ENCODE measurements at regions not wholly inside any gene's neighbourhood (a gene's known extent, or its start where the extent isn't known, plus 50 kb on each side); places are given as distances from the start of the nearest gene placed in this dataset.

DNA sequence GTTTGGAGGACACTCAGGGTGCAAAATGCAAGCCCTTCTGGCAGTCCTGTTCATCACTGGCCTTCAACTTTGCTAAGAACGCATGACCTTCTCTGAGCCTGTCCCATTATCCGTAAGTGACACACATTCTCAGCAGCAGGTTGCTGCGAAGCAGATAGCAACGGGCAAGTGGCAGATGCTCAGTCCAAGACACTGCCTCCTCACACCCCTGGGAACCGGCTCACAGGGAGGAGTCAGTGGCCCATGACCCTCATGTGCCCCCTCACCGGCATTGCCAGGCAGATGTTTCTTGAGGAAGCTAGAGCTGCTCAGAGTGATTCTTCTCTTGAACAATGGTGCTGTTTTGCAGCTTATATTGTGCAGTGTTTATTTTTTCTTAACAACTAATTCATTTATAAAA lies 737.2 kb upstream of the HS6ST1 start:
- no peaks in the 10 kb centered on the region for H3K27me3 ChIP-seq (ENCODE audit: control insufficient read depth, extremely low read depth, insufficient read depth, low read length)
- FAIRE-seq (no peak), DNase-seq (ENCODE audit: low read depth, low spot score) (no peak)
- no peaks in the 10 kb centered on the region for H4K20me1 ChIP-seq (ENCODE audit: control insufficient read depth, extremely low read depth, insufficient read depth, low read length)
- no peaks in the 10 kb centered on the region for H3K36me3 ChIP-seq (ENCODE audit: control insufficient read depth in 2 of 2, extremely low read depth in 1 of 2, insufficient read depth in 2 of 2, low read length in 2 of 2)
- H3K4me1 ChIP-seq (ENCODE audit: control insufficient read depth, extremely low read depth, insufficient read depth, low read length), result peaks cover 34% of the 10 kb centered on the region
- peak overlapping the region; percentile 66 for H3K4me2 ChIP-seq (ENCODE audit: control insufficient read depth, extremely low read depth, insufficient read depth, low read depth, low read length)
- no peaks in the 10 kb centered on the region for H3K9me1 ChIP-seq (ENCODE audit: control insufficient read depth, extremely low read depth, insufficient read depth, low read length)
- dilution Hi-C loops (cut with MboI; ENCODE audit: extremely low pct_ligation_motif_present, low sequenced_read_pairs), result no loop called here
- H3K9ac ChIP-seq (ENCODE audit: control insufficient read depth, extremely low read depth, insufficient read depth, low read length), result no peak overlapping the region
- H3K27ac ChIP-seq (ENCODE audit: control insufficient read depth, insufficient read depth, low read length), result no peak overlapping the region
- H2AFZ ChIP-seq (ENCODE audit: control insufficient read depth, low read length), result no peak overlapping the region
- peak overlapping the region in 1 of 3 experiments; percentile 13 for H3K4me3 ChIP-seq (ENCODE audit: control insufficient read depth in 2 of 3, extremely low read depth in 1 of 3, insufficient read depth in 2 of 3, low read depth in 1 of 3, low read length in 3 of 3)
- no peaks in the 10 kb centered on the region for H3K79me2 ChIP-seq (ENCODE audit: control insufficient read depth, insufficient read depth, low read length)
- TF ChIP-seq, protein P1, sequence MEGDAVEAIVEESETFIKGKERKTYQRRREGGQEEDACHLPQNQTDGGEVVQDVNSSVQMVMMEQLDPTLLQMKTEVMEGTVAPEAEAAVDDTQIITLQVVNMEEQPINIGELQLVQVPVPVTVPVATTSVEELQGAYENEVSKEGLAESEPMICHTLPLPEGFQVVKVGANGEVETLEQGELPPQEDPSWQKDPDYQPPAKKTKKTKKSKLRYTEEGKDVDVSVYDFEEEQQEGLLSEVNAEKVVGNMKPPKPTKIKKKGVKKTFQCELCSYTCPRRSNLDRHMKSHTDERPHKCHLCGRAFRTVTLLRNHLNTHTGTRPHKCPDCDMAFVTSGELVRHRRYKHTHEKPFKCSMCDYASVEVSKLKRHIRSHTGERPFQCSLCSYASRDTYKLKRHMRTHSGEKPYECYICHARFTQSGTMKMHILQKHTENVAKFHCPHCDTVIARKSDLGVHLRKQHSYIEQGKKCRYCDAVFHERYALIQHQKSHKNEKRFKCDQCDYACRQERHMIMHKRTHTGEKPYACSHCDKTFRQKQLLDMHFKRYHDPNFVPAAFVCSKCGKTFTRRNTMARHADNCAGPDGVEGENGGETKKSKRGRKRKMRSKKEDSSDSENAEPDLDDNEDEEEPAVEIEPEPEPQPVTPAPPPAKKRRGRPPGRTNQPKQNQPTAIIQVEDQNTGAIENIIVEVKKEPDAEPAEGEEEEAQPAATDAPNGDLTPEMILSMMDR (optimal IDR thresholded peaks at IDR 0.05 in 1 of 3, IDR thresholded peaks at IDR 0.05 in 1 of 3, conservative IDR thresholded peaks at IDR 0.05 in 1 of 3; ENCODE audit: extremely low read depth in 1 of 3, insufficient read depth in 2 of 3, low read length in 3 of 3), result no peak
- no peaks in the 10 kb centered on the region for H3K9me3 ChIP-seq (ENCODE audit: control insufficient read depth, low read depth, low read length)

DNA sequence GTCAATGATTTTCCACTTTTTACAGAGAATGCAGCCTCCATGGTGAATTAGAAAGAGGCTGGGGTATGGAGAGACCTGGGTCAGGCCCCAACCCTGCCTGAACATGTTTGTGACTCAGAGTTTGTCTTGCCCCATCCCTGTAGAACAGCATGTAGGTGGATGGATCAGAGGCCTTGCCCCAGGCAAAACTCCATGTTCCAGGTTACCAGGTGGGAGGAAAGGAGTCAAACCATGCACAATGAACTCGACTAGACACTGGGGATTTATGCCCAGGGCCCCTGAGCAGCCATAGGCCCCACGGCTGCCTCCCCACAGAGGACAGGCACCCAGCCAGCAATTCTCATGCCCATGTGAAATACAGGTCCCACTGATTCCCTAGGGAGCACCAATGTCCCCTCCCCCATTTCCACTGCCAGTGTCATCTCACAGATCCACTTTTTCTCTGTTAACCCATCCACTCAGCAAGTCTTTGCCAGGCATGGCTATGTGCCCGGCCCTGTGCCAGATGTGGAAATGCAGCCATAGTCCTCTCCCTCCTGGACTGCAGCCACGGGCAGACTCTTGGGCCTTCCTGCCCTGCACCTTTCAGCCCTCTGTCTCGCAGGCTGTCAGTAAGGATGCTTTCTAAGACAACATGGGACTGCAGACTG lies 737.8 kb upstream of the HS6ST1 start:
- Histone ChIP-seq H4K20me1 (ENCODE audit: control insufficient read depth, extremely low read depth, insufficient read depth, low read length) (no peaks in the 10 kb centered on the region), H3K36me3 (ENCODE audit: control insufficient read depth in 2 of 2, extremely low read depth in 1 of 2, insufficient read depth in 2 of 2, low read length in 2 of 2) (no peaks in the 10 kb centered on the region), H3K27me3 (ENCODE audit: control insufficient read depth, extremely low read depth, insufficient read depth, low read length) (no peaks in the 10 kb centered on the region), H3K27ac (ENCODE audit: control insufficient read depth, insufficient read depth, low read length) (peak overlapping the region; percentile 79), H2AFZ (ENCODE audit: control insufficient read depth, low read length) (peak overlapping the region; percentile 20), H3K9me1 (ENCODE audit: control insufficient read depth, extremely low read depth, insufficient read depth, low read length) (no peaks in the 10 kb centered on the region), H3K9me3 (ENCODE audit: control insufficient read depth, low read depth, low read length) (no peaks in the 10 kb centered on the region), H3K4me3 (ENCODE audit: control insufficient read depth in 2 of 3, extremely low read depth in 1 of 3, insufficient read depth in 2 of 3, low read depth in 1 of 3, low read length in 3 of 3) (peak overlapping the region in 2 of 3 experiments; percentile 13 to 21), H3K4me1 (ENCODE audit: control insufficient read depth, extremely low read depth, insufficient read depth, low read length) (peaks cover 41% of the 10 kb centered on the region), H3K79me2 (ENCODE audit: control insufficient read depth, insufficient read depth, low read length) (no peaks in the 10 kb centered on the region), H3K9ac (ENCODE audit: control insufficient read depth, extremely low read depth, insufficient read depth, low read length) (peak overlapping the region; percentile 7), H3K4me2 (ENCODE audit: control insufficient read depth, extremely low read depth, insufficient read depth, low read depth, low read length) (peak overlapping the region; percentile 66)
- no peak for TF ChIP-seq EZH2 (IDR thresholded peaks at IDR 0.05; ENCODE audit: low read length)
- TF ChIP-seq, protein P1 (optimal IDR thresholded peaks at IDR 0.05 in 1 of 3, IDR thresholded peaks at IDR 0.05 in 1 of 3, conservative IDR thresholded peaks at IDR 0.05 in 1 of 3; ENCODE audit: extremely low read depth in 1 of 3, insufficient read depth in 2 of 3, low read length in 3 of 3), result no peak
- DNase-seq (ENCODE audit: low read depth, low spot score) (peak; percentile 96), FAIRE-seq (peak; percentile 100)
- dilution Hi-C loops (cut with MboI; ENCODE audit: extremely low pct_ligation_motif_present, low sequenced_read_pairs), result no loop called here
